ENCODE measurements at regions not wholly inside any gene's neighbourhood (a gene's known extent, or its start where the extent isn't known, plus 50 kb on each side); places are given as distances from the start of the nearest gene placed in this dataset.

GRCh38 chr2:129656081-129656598 is 323.3 kb upstream of the RAB6C start:
- no peak for DNase-seq

GRCh38 chr2:129658430-129658829 is 321.0 kb upstream of the RAB6C start:
- no peak for DNase-seq

- no peak for DNase-seq
These were observed 317.5 kb upstream of the RAB6C start for GRCh38 chr2:129661935-129662334.

GRCh38 chr2:129667577-129667976 is 311.9 kb upstream of the RAB6C start:
- DNase-seq, result no peak

- no peak for DNase-seq
These were observed 306.9 kb upstream of the RAB6C start for GRCh38 chr2:129672521-129672920.

- DNase-seq, result no peak
These were observed 306.2 kb upstream of the RAB6C start for GRCh38 chr2:129673234-129673633.

- DNase-seq, result no peak
These were observed 305.4 kb upstream of the RAB6C start for GRCh38 chr2:129673847-129674711.

GRCh38 chr2:129678751-129679150 is 300.7 kb upstream of the RAB6C start:
- no peak for DNase-seq

- DNase-seq, result no peak
These were observed 297.7 kb upstream of the RAB6C start for GRCh38 chr2:129681788-129682187.

- DNase-seq, result no peak
These were observed 289.6 kb upstream of the RAB6C start for GRCh38 chr2:129689653-129690448.

- DNase-seq, result no peak
These were observed 284.0 kb upstream of the RAB6C start for GRCh38 chr2:129695496-129695895.

- no peak for DNase-seq
These were observed 280.9 kb upstream of the RAB6C start for GRCh38 chr2:129698593-129698992.

GRCh38 chr2:129699781-129700573 is 279.5 kb upstream of the RAB6C start:
- no peak for DNase-seq

- DNase-seq, result no peak
These were observed 276.9 kb upstream of the RAB6C start for GRCh38 chr2:129702416-129703176.

- no peak for DNase-seq
These were observed 274.4 kb upstream of the RAB6C start for GRCh38 chr2:129705085-129705484.

GRCh38 chr2:129707800-129708199 is 271.7 kb upstream of the RAB6C start:
- no peak for DNase-seq

- no peak for DNase-seq
These were observed 271.1 kb upstream of the RAB6C start for GRCh38 chr2:129708221-129708967.

- DNase-seq, result no peak
These were observed 270.2 kb upstream of the RAB6C start for GRCh38 chr2:129709001-129709955.

GRCh38 chr2:129709956-129710598 is 269.4 kb upstream of the RAB6C start:
- DNase-seq, result no peak

All from DMS79 (cell line).